Ovary (tissue), 7 donors: ENCODE measurements at regions not wholly inside any gene's neighbourhood (a gene's known extent, or its start where the extent isn't known, plus 50 kb on each side); places are given as distances from the start of the nearest gene placed in this dataset.

Experiments used
- DNase-seq, 5 donors: peaks; one replicate each; pipeline ENCODE4 v3.0.0-alpha.2; 2019 to 2020
- H3K27ac ChIP-seq, 2 donors: fragments of 200-600 bp; one replicate each; pipeline versions ENCODE4 v1.5.1 to v1.8.0; 2019 to 2022
- H3K27me3 ChIP-seq: fragments of 200-600 bp; one replicate; pipeline ENCODE4 v1.8.0; 2022
- H3K36me3 ChIP-seq: fragments of 200-600 bp; sonication (generic); one replicate; pipeline ENCODE4 v1.5.1; 2019
- H3K4me1 ChIP-seq: one replicate; pipeline ENCODE4 v1.8.1; 2013; ENCODE audit warnings: mild to moderate bottlenecking, moderate library complexity; ENCODE audit not compliant: insufficient read depth
- H3K4me3 ChIP-seq: fragments of 200-600 bp; sonication (generic); one replicate; pipeline ENCODE4 v1.5.1; 2017
- H3K9me3 ChIP-seq, 2 donors: fragments of 200-600 bp in 1 of 2; sonication (generic) in 1 of 2; one replicate each; pipeline versions ENCODE4 v1.5.1 to v1.8.1; 2013 to 2019; ENCODE audit warnings: mild to moderate bottlenecking in 1 of 2, moderate library complexity in 1 of 2
- CTCF ChIP-seq, 3 donors: fragments of 450-650 bp in 2 of 3; fragments of 200-600 bp in 1 of 3; IDR thresholded peaks; one replicate each; pipeline versions ENCODE4 v1.5.1 to v1.8.0; 2016 to 2022; ENCODE audit warnings: antibody characterized with exemption in 3 of 3, mild to moderate bottlenecking in 1 of 3
- EP300 ChIP-seq: sonication (generic); formaldehyde crosslinking; IDR thresholded peaks from one replicate; pipeline ENCODE4 v1.6.1; 2017; ENCODE audit warnings: antibody characterized with exemption
- POLR2A ChIP-seq: fragments of 450-650 bp; IDR thresholded peaks from one replicate; pipeline ENCODE4 v1.6.1; 2017; ENCODE audit warnings: antibody characterized with exemption, mild to moderate bottlenecking, moderate library complexity
- WGBS, 3 donors: extraction: QIAGEN DNeasy Blood & Tissue Kit in 1 of 3; methylation state at CpG; one replicate each; pipeline versions ENCODE4 v1.1.5 to v1.1.7; 2013 to 2017; 5-methylcytosine and 5-hydroxymethylcytosine counted together
- intact Hi-C, 4 donors: fragments of 100-400 bp; cut with DNase I; formaldehyde crosslinking; loops; one replicate each; pipeline versions ENCODE4 v1.11.0 to v1.15.1; 2022 to 2023
- donor health status: DM: no; HTN: no; CAD: no; lungs with moderate emphysema.
- donor health status: DM: no; HTN: no; CAD: no.
- donor health status: Bipolar disorder and iron deficiency.
- donor health status: DM: no; HTN: no; CAD: no.
- donor health status: DM: yes; HTN: yes; CAD: no.

- no peak overlapping the region for H3K4me3 ChIP-seq
- intact Hi-C loops, result no loop called here
- no peaks in the 10 kb centered on the region for H3K36me3 ChIP-seq
- 33 to 55% (median 42%) methylated on average over 1 of the region's 1 CpG for WGBS, 3 donors
- no peaks in the 10 kb centered on the region for H3K27me3 ChIP-seq
- no peak overlapping the region for H3K27ac ChIP-seq
- H3K4me1 ChIP-seq, result no peaks in the 10 kb centered on the region
- TF ChIP-seq CTCF (IDR thresholded peaks at IDR 0.05) (no peak), POLR2A (no peak), EP300 (no peak)
- no peak for DNase-seq
- H3K9me3 ChIP-seq, result no peaks in the 10 kb centered on the region
These were observed 1062.0 kb downstream of the HACE1 start for GRCh38 chr6:103797738-103798137.

- WGBS, 3 donors, result 50 to 58% (median 51%) methylated on average over 2 of the region's 2 CpGs
- no peaks in the 10 kb centered on the region for H3K27me3 ChIP-seq
- H3K4me3 ChIP-seq, result no peak overlapping the region
- TF ChIP-seq CTCF (IDR thresholded peaks at IDR 0.05) (no peak), POLR2A (no peak), EP300 (no peak)
- H3K4me1 ChIP-seq, result no peaks in the 10 kb centered on the region
- no peak overlapping the region for H3K27ac ChIP-seq
- intact Hi-C loops, result no loop called here
- no peak for DNase-seq
- H3K9me3 ChIP-seq, result no peaks in the 10 kb centered on the region
- no peaks in the 10 kb centered on the region for H3K36me3 ChIP-seq
These were observed 1068.3 kb downstream of the HACE1 start for GRCh38 chr6:103791458-103791857.

GRCh38 chr6:103784117-103784516 is 1075.6 kb downstream of the HACE1 start:
- Histone ChIP-seq H3K36me3 (no peaks in the 10 kb centered on the region), H3K27me3 (no peaks in the 10 kb centered on the region), H3K4me1 (no peaks in the 10 kb centered on the region), H3K4me3 (no peak overlapping the region), H3K27ac (no peak overlapping the region), H3K9me3 (no peaks in the 10 kb centered on the region)
- intact Hi-C loops, result no loop called here
- TF ChIP-seq CTCF (IDR thresholded peaks at IDR 0.05) (no peak), EP300 (no peak), POLR2A (no peak)
- 14 to 34% (median 25%) methylated on average over 2 of the region's 2 CpGs for WGBS, 3 donors
- no peak for DNase-seq

- no peaks in the 10 kb centered on the region for H3K4me1 ChIP-seq
- H3K4me3 ChIP-seq, result no peak overlapping the region
- no peaks in the 10 kb centered on the region for H3K36me3 ChIP-seq
- TF ChIP-seq POLR2A (no peak), EP300 (no peak), CTCF (IDR thresholded peaks at IDR 0.05) (no peak)
- no peak overlapping the region for H3K27ac ChIP-seq
- H3K27me3 ChIP-seq, result no peaks in the 10 kb centered on the region
- 2 to 7% (median 2%) methylated on average over 4 of the region's 4 CpGs for whole genome bisulfite sequencing, 3 donors
- H3K9me3 ChIP-seq, result no peaks in the 10 kb centered on the region
- DNase-seq, result peak in 1 of 5 donors; percentile 5
- intact Hi-C loops, result no loop called here
These were observed 1076.4 kb downstream of the HACE1 start for GRCh38 chr6:103783329-103783728.

GRCh38 chr6:103769431-103769830 is 1090.3 kb downstream of the HACE1 start:
- H3K4me3 ChIP-seq, result no peak overlapping the region
- 89 to 94% (median 94%) methylated on average over 1 of the region's 1 CpG for WGBS, 3 donors
- H3K36me3 ChIP-seq, result no peaks in the 10 kb centered on the region
- no peak overlapping the region for H3K27ac ChIP-seq
- TF ChIP-seq EP300 (no peak), POLR2A (no peak), CTCF (IDR thresholded peaks at IDR 0.05) (no peak)
- no peaks in the 10 kb centered on the region for H3K27me3 ChIP-seq
- no peaks in the 10 kb centered on the region for H3K4me1 ChIP-seq
- DNase-seq, result no peak
- intact Hi-C loops, result no loop called here
- H3K9me3 ChIP-seq, result no peaks in the 10 kb centered on the region
